Right kidney (tissue), 1 donor: ENCODE measurements at regions not wholly inside any gene's neighbourhood (a gene's known extent, or its start where the extent isn't known, plus 50 kb on each side); places are given as distances from the start of the nearest gene placed in this dataset.

ENCODE experiments used
- DNase-seq: peaks from one replicate; pipeline ENCODE4 v3.0.0-alpha.2; 2016

DNA sequence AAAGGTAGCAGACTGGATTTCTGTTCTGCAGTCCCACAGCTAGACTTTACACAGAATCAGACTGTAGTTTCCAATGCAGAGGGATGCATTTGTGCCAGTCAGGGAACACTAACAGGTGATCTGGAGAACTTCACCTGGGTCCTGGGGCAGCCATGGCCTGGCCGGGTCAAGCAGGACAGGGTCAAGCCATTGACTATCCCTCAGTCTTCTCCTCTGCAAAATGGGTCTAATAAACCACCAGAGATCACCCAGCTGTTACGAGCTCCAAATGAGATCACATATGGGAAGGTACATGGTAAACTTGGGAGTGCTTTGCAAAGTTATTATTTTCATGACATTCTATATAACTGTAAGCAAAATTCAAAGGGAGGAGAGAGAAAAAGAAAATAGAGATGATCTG lies 294.1 kb downstream of the CDCA7 start:
- no peak for DNase-seq

DNA sequence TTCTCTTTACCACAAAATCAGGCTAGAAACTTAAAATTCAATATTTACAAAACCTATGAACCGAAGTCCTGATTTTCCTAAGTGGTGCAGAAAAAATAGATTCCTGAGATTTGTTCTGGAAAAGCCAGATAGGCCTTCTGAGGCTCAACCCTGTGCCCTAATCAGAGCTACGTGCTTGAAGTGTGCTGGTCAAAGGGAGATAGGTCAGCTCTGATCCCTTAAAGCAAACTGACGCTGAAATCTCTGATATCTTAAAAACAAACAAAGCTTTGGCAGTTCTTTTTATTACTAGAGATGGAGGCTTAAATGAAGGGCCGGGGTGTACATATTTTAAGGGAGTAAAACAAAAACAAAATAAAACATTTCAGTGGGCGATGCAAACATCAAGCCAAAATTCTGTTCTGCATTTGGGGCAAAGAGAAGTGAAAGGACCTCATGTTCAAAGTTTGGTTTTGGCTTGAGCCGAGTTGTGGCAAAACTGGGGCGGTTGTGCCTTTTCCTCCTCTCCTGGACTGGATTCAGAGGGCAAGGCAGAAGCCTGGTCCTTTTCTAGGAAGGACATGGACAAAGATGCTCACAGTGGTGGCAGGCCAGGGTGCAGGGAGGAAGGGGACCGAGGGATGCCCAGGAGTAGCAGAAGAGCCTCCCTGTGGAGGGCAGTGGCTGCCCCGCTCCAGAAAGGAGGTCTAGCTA lies 295.0 kb downstream of the CDCA7 start:
- DNase-seq: no peak

DNA sequence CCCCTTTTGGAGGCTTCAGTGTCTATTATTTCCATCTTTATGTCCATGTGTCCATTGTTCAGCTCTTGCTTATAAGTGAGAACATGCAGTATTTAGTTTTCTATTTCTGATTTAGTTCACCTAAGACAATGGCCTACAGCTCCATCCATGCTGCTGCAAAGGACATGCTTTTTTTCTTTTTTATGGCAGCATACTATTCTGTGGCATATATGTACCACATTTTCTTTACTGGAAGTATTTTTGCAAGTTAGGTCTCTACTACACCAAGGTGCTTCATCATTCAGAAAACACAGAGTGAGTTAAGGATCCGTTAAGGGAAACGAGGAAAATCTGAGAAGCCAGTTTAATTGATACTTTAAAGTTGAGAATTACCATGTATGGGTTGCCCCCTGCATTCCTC lies 297.2 kb downstream of the CDCA7 start:
- DNase-seq: no peak

DNA sequence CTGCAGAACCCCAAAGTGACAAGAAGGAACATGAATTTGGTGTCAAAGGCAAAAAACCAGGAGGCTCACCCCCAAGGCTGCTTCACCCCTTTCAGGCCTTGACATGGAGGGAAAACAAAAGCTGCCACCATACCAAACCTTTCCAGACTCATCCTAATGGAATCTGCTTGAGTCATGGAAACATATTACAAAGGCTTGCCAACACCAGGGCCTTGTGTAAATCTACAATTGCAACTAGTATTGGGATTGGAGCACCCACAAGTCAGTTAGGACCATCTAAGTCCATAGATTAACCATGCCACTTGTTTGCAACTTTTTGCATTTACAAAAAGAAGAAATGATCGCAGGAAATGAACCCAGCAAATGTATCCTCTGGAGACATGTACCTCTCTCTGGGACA lies 297.6 kb downstream of the CDCA7 start:
- DNase-seq: no peak

DNA sequence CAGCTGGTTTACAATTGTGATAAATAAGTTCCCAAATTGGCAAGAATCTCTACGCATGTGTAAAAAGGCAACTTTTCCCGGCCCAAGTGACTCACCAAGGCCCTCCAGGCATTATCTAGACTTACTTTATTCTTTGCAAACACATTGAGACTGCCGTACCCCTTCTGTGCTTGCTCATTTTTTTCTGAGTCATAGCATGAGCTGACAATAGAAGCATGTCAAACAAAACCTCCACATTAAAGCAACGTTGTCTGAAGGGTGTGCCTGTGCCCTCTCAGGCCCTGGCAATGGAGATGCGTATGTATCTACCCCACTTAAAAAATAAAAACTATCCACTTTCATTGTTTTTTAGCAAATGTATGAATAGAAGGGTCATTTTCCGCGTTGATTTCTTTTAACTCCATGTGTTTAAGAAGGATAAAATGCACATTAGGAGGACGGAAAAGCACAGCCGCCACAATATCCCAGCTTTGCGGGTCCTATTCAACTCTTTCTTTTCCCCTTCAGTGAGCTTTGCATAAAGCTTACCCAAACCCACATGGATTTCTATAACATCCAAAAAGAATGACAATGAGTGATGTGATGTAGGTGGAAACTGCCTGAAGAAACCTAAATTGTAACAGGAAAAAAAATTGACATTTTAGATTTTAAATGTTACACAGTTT lies 298.2 kb downstream of the CDCA7 start:
- no peak for DNase-seq

DNA sequence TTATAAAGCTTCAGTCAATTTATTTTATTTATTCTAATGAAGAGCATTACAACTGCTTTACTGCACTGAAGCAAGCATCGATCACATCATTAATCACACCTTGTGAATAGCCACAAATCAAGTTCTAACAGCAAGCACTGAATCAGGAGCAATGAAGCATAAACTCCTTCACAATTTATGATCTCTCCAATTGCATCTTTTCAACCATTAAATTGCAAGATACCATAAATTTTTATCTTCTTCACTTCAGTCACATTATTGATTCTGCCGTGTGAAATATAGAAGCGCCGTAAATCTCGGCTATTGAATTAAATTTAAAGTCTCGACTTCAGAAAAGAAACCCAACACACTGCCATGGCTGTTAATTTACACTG lies 298.7 kb downstream of the CDCA7 start:
- no peak for DNase-seq

DNA sequence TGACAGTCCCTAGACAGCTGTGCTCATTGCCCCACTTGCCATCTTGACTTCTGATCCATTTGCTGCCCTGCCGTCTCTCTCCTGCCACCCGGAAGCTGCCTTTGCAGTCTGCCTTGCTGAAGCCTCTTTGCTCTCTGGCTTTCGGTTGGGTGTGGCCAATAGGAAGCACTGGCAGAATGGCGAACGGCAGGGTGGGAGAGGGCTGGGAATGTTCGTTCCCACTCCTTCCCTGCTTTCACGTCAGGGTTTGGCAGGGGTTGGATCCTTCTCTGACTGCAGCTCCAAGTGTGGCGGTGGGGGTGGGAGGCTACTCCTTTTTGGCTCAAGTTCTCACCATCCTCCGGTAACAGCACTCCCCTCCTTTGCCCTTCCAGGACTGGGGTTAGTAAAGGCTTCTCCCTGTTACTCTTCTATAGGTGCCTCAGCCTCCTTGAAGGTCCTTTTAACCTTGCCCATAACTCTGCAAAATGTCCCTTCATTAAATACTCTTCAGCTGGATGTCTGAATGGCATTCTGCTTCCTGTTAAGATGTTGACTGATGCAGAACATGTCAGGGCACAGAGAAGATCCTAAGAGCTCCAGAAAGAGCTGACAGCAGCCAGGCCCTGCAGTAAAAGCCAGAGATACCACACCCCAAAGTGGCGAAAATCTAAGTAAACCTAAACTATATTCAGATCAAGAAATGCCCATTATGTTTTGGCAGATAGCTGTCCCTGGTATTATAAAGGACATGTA lies 299.7 kb downstream of the CDCA7 start:
- no peak for DNase-seq

DNA sequence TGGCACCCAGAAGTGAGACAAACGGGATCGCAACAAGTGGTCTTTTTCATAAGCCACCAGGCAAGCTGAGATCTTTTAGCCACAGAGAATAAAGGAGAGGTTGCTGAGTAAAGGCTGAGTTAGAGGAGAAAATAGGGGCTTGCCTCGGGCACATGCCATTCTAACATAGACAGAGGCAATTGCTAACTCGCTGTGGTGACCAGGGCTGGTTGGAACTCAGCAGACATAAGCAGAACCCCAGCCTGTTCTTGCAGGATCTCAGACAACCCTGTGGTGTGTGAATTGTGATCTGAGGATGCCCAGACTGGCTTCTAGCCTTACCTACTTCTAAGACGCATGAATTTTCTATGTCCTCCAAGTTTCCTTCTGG lies 300.2 kb downstream of the CDCA7 start:
- no peak for DNase-seq

DNA sequence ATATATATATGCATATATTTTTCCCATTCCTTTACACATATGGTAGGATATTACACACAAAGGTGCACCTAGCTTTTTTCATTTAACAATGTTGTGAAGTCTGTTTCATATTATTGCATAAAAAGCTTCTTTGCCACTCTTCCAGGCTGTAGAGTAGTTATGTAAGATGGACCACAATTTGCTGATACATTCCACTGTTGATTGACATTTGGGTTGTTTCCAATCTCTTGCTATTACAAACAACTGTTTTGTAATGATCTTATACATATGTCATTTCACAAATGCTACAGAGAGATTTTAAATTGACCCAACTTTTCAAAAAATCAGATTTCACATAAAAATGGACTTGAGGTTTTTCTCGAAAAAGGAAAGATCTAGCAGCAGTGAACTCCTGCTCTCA lies 301.4 kb downstream of the CDCA7 start:
- DNase-seq: no peak

DNA sequence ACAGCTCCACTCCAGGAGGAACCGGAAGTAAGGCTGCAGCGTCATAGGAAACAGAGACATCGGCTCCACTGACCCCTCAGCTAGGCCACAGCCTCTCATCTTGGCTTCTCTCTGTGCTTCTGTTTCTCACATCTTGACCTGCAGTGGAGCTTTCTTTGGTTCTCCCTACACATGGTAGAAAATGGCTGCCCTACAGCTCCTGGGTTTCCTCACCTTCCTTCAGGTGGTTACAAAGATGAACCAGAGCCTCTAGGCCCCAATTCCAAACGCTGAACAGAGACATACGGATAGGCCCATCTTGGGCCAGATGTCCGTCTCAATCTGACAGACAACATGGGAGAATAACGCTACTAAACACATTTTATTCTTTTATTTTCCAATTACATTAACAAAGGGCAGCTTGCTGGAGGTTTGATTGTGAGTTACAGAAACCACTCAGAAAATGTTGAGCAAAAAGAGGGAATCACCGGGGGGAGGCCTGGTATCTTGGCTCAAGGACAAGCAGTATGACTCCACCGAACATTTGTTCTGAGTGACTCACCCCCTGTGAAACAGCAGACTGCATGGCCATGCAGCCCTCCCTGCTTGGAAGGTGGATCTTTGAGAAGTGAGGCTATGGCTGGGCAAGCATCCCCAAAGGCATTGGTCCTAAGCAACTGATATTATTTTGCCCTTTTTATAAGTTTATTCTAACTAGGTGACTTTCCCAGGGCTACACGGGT lies 303.5 kb downstream of the CDCA7 start:
- no peak for DNase-seq

DNA sequence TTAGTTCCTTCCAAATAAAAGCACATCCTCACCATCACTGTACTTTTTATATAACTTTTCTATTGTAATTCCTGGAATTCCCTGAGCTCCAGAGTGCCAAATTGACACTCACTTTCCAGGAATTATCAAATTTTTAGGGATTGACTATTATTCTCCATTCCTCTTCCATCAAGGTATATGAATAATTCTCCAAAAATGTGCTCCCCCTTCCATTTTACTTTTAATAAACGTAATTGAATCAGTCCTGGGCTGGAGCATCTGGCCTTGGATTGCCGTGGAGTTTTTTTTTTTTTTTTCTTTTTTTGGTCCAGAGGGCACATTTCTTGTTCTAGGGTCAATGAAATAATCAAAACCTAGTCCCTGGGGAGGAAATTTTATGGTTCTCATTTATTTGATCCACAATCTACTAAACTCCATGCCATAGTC lies 304.3 kb downstream of the CDCA7 start:
- no peak for DNase-seq

DNA sequence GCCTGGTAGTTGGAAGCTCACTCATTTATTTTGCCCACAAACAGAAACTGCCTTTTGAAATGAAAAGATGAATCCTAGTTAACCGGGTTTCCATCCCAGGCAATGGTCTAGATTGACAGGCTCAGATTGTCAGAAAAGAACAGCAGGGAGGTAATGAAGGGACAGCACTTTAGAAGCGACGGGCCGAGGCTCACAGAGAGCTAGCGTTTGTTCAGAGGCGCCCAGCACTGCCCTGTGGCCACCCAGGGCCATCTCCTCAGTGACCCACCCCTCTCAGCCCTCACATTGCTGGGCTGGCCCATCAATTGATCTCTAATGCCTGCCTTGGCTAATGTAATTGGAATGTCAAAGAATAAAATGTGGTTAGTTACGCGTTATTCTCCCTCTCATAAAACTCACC lies 304.8 kb downstream of the CDCA7 start:
- DNase-seq: no peak

DNA sequence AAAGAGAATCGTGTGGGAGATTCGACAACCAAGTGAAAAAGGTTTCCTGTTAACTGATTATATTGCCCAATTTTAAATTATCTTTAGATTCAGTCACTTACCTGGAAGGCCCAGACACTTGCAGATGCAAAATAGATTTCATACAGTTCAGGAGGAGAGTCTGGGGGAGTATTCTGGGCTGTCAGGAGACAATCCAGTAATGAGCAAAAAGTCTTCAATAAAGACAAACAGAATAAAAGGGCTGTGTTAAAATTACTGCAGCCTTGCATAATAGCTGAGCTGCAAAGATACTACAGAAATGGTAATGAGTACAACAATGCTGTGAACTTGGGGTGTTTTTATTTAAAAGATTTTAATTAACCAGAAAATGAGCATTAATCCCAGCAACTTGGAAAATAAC lies 303.6 kb downstream of the SP3 start:
- no peak for DNase-seq

DNA sequence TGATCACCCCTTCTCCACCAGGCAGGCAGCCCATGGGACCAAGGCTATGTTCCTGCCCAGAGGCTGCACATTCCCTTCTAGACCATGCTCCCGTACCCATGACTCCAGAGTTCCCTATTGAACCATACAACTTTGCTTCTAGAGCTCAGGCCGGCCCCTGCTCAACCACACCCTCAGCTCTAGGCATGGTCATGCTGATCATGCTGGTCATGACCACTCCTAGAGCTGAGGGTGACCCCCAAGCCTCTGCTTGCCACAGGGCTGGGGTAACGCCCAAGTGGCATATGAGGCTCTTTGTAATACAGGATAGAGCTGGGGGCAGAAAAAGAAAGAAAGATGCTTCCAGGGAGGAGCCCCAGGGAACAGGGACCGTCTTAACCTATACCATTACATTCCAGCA lies 301.8 kb downstream of the SP3 start:
- no peak for DNase-seq

DNA sequence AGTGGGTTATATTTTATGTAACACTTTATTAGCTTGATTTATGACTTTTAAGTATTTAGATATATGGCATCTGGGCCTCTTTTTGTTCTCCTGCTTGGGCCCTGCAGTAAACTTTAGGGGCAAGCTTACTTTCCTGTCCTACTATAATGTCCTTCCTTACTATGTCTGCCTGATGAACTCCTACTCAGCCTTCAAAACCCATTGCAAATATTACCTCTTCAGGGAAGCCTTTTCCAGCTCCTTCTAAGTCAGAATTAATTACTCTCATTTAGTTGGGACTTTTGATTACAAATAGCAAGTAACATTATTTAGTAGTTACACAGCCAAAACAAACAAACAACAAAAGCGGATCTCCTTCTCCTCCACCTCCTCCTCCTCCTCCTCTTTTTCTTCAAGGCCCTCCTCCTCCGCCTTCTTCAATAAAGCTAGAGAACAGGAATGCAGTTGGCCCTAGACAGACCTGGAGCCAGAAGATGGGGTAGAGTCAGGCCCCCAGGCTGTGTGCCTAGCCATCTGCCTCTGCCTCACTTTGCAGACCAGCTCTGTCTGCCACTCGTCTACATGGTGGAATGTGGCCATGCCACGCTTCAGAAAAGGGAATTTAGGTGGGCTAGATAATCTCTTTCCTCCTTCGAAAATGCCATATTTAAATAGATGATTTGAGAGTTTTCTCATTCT lies 301.2 kb downstream of the SP3 start:
- DNase-seq: no peak

DNA sequence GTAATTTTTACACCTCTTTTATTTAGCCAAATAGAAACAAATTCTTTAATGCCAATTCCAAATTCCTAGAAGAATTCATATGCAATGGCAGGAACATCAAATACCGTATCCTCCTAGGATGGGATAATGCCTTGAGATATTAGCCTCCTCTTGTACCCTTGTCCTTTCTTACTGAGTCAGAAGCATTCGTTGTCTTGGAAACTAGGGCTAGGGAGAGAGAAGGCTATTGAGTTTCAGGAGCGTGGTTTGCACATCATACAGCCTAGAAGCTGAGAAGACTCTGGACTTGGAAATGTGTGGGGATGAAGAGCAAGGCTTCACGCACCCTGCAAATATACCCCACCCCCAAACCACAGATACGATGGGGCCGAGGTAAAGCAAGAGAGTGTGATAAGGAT lies 300.7 kb downstream of the SP3 start:
- DNase-seq: no peak

DNA sequence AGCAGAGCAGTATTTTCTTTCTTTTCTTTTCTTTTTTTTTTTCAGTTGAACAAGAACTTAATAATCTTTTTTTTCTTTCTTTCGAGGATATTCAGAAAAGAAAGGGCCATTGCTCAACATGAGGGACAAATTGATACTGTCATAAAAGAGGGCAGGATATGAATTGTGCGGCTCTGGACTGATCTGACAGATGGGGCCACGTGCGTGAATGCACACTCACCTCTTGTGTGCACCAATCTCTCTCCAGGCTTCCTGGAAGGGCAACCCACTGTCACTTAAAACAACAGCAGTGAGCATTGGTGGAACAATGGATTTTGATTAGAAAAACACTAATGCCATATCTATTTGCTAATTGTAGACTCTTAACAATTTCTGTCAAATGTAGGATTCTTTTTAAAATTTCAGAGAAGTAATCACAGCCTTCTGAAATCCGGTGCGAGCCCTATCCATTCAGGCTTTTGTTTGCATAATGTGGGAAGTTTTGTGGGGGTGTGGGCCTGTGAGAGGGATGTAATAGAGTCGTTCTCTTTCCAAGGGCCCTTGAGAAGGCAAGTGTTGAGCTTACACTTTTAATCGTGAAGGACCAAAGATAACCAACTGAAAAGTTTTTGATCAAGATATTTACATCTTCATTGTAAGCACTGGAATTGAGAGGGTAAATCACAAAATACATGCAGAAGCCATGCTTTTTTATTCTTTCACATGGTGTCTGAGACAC lies 298.8 kb downstream of the SP3 start:
- DNase-seq: no peak

DNA sequence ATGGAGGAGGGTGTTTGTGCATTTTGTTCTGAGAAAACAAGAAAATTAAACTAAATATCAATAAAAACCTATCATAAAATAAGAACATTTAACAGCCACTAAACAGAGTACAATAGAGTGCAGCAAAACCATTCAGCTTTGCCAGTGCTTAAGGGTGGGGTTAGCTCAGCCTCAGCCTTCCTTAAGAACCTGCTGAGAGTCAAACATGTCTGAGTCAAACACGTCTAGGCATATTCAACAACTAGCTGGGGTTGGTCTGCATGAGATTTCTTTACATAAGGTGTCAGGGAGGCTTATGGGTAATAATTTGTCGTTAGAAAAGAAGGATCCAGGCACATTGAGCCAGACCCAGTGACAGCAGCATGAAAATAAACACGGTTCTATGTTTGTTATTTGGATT lies 298.2 kb downstream of the SP3 start:
- DNase-seq: no peak

DNA sequence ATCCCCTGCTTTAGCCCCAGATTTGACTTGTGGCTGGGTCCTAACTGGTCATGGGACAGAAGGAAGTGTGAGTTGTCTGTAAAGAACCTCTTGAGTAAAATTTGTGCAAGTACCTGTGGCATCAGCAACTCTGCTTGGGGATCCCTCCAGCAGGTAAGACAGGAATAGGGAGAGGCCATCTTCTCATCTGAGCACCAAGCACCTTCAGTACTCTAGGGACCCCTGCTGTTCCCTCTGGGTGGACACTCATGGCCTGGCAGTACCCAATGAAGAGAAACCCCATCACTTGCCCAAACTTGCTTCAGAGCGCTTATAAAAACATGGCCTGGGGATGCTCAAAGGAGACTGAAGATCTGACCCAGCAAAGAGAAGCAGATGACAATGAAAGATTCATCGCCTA lies 297.8 kb downstream of the SP3 start:
- DNase-seq: no peak

DNA sequence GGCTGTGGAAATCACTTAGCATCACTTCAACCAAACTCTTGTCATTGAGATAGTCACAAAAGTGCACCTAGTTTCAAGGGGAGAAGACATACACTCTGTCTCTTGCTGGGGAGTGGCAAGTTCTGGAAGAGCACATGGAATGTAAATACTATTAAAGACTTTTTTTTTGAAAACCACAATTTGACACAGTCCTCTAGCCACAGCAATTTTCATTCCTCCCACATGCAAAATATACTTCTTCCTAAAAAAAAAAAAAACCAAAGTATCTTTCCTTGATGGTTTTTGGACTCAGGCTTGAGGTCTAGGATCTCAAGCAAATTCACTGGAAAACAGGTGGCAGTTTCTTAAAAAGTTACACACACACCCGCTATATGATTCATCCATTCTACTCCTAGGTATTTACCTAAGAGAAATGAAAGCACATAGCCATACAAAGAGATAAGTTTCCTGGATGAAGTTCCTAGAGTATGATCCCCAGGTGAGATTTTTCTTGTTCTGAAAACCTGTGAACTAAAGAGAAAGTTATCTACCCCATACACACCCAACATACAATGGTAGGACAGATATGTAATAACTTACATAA lies 295.8 kb downstream of the SP3 start:
- no peak for DNase-seq

DNA sequence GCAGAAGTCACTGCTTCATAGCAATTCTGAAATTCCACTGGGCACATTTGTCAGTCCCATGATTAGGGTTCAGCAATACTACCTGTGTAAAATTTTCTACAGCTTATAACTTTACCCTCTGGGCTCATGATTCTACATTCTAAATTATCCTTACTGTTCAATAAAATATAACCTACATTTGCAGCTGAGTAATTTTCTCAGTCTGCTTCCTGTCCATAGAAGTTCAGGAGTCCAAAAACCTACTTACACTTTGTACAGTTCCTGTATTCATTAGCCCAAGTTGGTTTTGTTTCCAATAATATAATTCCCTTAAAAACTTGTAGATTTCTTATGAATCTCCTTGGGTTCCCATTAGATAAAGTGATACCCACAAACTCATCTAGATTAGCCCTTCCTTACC lies 295.3 kb downstream of the SP3 start:
- DNase-seq: no peak
